SU-DHL-6 (cell line): ENCODE measurements at regions not wholly inside any gene's neighbourhood (a gene's known extent, or its start where the extent isn't known, plus 50 kb on each side); places are given as distances from the start of the nearest gene placed in this dataset.

Source experiments
- H2AFZ ChIP-seq: fragments of 200-600 bp; sonication (generic); 2 replicates; pipeline ENCODE4 v1.6.1; 2014; ENCODE audit warnings: low read depth, mild to moderate bottlenecking, moderate library complexity, mixed read lengths, antibody characterized with exemption, low read length; ENCODE audit not compliant: severe bottlenecking
- H3F3A ChIP-seq: fragments of 200-600 bp; shearing (Covaris generic); 2 replicates; pipeline ENCODE4 v1.6.0; 2016; ENCODE audit warnings: antibody characterized with exemption, mild to moderate bottlenecking; ENCODE audit not compliant: insufficient read depth
- H3K27ac ChIP-seq: fragments of 200-600 bp; sonication (generic); 2 replicates; pipeline ENCODE4 v1.5.1; 2016; ENCODE audit warnings: low read depth, mild to moderate bottlenecking, low read length, moderate library complexity, mixed read lengths
- H3K27me3 ChIP-seq: fragments of 200-600 bp; sonication (generic), shearing (Covaris generic); 2 replicates; pipeline ENCODE4 v1.6.0; 2014; ENCODE audit warnings: mild to moderate bottlenecking, low read length
- H3K36me3 ChIP-seq: fragments of 200-600 bp; sonication (generic); 2 replicates; pipeline ENCODE4 v1.6.1; 2014; ENCODE audit warnings: mild to moderate bottlenecking, low read length, mixed read lengths
- H3K4me2 ChIP-seq: fragments of 300-600, 200-600 bp; shearing (Covaris generic), sonication (generic); 2 replicates; pipeline ENCODE4 v1.6.0; 2014; ENCODE audit warnings: low read length, low read depth, mild to moderate bottlenecking; ENCODE audit not compliant: poor library complexity, severe bottlenecking
- H3K4me3 ChIP-seq: fragments of 200-600 bp; sonication (generic); 2 replicates; pipeline ENCODE4 v1.5.1; 2014; ENCODE audit warnings: antibody characterized with exemption, low read length, mild to moderate bottlenecking, mixed read lengths; ENCODE audit not compliant: insufficient read depth, poor library complexity, severe bottlenecking
- H3K79me2 ChIP-seq: fragments of 200-600 bp; sonication (generic); 2 replicates; pipeline ENCODE4 v1.6.1; 2014; ENCODE audit warnings: mild to moderate bottlenecking, low read length, moderate library complexity; ENCODE audit not compliant: insufficient read depth
- H3K9ac ChIP-seq: fragments of 200-600 bp; sonication (generic); 2 replicates; pipeline ENCODE4 v1.7.0; 2014; ENCODE audit warnings: mild to moderate bottlenecking, low read length
- H3K9me2 ChIP-seq: fragments of 200-600 bp; sonication (generic); replicated peaks from 2 replicates; pipeline ENCODE4 v1.6.1; 2014; ENCODE audit warnings: low read length; ENCODE audit not compliant: insufficient read depth
- H3K9me3 ChIP-seq: fragments of 200-600 bp; sonication (generic); 2 replicates; pipeline ENCODE4 v1.6.1; 2014; ENCODE audit warnings: low read length, mixed read lengths; ENCODE audit not compliant: insufficient read depth
- H4K20me1 ChIP-seq: fragments of 200-600 bp; sonication (generic); 2 replicates; pipeline ENCODE4 v1.6.1; 2014; ENCODE audit warnings: low read depth, mild to moderate bottlenecking, antibody characterized with exemption, low read length, moderate library complexity, mixed read lengths
- EZH2phosphoT487 ChIP-seq: fragments of 200-600 bp; sonication (generic), shearing (Covaris generic); conservative IDR thresholded peaks from 2 replicates; pipeline ENCODE4 v1.6.1; 2018; ENCODE audit warnings: mild to moderate bottlenecking, antibody characterized with exemption, low read length, moderate library complexity, mixed read lengths
- TF ChIP-seq, protein P1 (sequence below): fragments of 200-600 bp; sonication (generic); IDR thresholded peaks from one replicate; pipeline ENCODE4 v1.5.1; 2017; ENCODE audit warnings: antibody characterized with exemption, mild to moderate bottlenecking, low read length, moderate library complexity; ENCODE audit not compliant: insufficient read depth, poor library complexity, severe bottlenecking

DNA sequence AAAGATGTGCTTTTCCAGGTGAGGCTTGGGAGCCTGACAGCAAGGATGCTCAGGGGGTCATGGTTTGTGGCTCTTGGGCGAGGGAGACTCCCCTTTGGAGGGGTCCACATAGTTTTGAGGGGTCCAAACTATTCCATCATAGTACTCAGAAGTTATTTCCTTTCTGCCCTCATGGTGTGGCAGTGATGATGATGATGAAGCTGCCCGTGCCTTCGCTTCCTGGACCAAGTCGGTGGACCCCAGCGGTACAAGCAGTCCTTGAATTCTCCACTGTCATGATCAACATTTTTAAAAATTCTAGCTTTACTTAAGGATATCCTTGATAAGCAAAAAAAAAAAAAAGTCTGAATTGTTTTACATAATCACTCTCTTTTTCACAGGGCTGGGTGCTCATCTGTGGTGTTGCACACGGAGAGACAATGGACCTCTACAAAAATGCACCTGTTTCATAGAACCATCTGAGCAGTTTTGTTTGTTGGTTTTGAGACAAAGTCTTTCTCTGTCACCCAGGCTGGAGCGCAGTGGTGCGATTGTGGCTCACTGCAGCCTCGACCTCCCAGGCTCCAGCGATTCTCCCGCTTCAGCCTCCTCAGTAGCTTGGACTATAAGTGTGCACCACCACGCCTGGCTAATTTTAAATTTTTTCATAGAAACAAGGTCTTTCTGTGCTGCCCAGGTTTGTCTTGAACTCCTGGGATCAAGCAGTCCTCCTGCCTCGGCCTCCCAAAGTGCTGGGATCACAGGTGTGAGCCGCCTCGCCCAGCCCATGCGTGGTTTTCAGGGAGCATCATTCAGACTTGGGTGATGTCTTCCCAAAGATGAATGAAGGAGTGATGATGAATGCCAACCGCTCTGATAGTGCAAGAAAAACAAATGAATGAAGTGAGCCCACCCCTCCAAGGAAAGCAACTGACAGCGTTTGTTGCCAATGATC, 271.4 kb upstream of the HDAC4 start:
- no peaks in the 10 kb centered on the region for H3K79me2 ChIP-seq
- no peak overlapping the region for H3K27ac ChIP-seq
- TF ChIP-seq EZH2phosphoT487: no peak
- TF ChIP-seq, protein P1, sequence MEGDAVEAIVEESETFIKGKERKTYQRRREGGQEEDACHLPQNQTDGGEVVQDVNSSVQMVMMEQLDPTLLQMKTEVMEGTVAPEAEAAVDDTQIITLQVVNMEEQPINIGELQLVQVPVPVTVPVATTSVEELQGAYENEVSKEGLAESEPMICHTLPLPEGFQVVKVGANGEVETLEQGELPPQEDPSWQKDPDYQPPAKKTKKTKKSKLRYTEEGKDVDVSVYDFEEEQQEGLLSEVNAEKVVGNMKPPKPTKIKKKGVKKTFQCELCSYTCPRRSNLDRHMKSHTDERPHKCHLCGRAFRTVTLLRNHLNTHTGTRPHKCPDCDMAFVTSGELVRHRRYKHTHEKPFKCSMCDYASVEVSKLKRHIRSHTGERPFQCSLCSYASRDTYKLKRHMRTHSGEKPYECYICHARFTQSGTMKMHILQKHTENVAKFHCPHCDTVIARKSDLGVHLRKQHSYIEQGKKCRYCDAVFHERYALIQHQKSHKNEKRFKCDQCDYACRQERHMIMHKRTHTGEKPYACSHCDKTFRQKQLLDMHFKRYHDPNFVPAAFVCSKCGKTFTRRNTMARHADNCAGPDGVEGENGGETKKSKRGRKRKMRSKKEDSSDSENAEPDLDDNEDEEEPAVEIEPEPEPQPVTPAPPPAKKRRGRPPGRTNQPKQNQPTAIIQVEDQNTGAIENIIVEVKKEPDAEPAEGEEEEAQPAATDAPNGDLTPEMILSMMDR: no peak
- H3F3A ChIP-seq: no peaks in the 10 kb centered on the region
- no peaks in the 10 kb centered on the region for H3K36me3 ChIP-seq
- no peak overlapping the region for H3K9ac ChIP-seq
- H3K27me3 ChIP-seq: no peaks in the 10 kb centered on the region
- no peak overlapping the region for H3K4me2 ChIP-seq
- H4K20me1 ChIP-seq: no peaks in the 10 kb centered on the region
- H3K9me3 ChIP-seq: no peaks in the 10 kb centered on the region
- H3K9me2 ChIP-seq: no peaks in the 10 kb centered on the region
- no peak overlapping the region for H3K4me3 ChIP-seq
- no peak overlapping the region for H2AFZ ChIP-seq

DNA sequence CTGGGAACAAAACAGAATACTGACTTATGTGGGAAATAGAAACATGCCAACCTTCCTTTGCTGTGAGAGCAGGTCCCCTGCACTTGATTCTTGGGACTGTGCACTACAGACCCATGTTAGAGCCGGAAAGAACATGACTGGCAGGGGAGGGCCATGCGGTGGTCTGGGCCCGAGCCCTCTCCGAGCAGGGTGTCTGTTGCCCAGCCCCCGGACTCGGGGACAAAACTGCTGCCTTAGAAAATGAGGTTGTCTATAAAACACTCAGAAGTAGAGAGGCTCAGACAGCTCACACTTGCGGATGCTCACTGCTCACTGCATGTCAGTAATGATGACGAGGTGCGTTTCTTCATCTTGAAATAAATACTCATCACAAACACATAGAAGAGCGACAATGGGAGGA, 270.7 kb upstream of the HDAC4 start:
- no peak overlapping the region for H3K4me3 ChIP-seq
- H3K9ac ChIP-seq: no peak overlapping the region
- no peaks in the 10 kb centered on the region for H3K36me3 ChIP-seq
- H2AFZ ChIP-seq: no peak overlapping the region
- H4K20me1 ChIP-seq: no peaks in the 10 kb centered on the region
- H3K9me2 ChIP-seq: no peaks in the 10 kb centered on the region
- H3K9me3 ChIP-seq: no peaks in the 10 kb centered on the region
- H3F3A ChIP-seq: no peaks in the 10 kb centered on the region
- no peaks in the 10 kb centered on the region for H3K79me2 ChIP-seq
- H3K4me2 ChIP-seq: no peak overlapping the region
- no peak for TF ChIP-seq EZH2phosphoT487
- TF ChIP-seq, protein P1: no peak
- H3K27ac ChIP-seq: no peak overlapping the region
- H3K27me3 ChIP-seq: no peaks in the 10 kb centered on the region

DNA sequence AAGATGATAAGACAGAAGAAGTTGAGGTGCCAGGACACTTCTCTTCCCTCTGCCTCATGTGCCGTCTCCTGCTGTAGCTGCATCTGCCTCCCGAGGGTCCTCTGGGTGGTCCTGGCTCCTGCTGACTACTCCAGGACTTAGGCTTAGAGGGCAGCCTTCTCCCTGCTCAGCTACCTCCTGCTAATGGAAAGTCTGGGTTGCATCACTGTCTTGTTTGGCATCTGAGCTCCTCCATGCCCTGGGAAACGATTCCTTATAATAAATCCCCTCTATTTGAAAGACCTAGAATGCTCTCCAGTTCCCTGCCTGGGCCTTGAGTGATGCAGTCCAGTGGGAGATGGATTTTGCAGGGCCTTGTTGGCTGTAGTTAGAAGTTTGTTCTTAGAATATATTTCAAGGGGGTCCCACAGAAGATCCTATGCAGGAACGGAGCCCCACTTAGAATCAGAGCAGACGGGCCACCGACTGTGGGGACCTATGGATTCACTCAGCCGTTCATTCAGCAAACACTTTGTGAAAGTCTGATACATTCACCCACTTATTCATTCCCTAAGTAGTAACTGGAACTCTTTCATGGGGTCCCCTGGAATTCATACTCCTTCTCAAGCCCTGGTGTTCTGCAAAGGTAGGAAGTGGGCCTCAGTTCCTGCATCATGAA, 269.8 kb upstream of the HDAC4 start:
- Histone ChIP-seq H3K9me2 (no peaks in the 10 kb centered on the region), H3K27me3 (no peaks in the 10 kb centered on the region), H3K4me2 (no peak overlapping the region), H3F3A (no peaks in the 10 kb centered on the region), H3K9me3 (no peaks in the 10 kb centered on the region), H3K79me2 (no peaks in the 10 kb centered on the region), H3K36me3 (no peaks in the 10 kb centered on the region), H4K20me1 (no peaks in the 10 kb centered on the region), H2AFZ (no peak overlapping the region), H3K4me3 (no peak overlapping the region), H3K27ac (no peak overlapping the region), H3K9ac (no peak overlapping the region)
- TF ChIP-seq, protein P1: no peak
- TF ChIP-seq EZH2phosphoT487: no peak
